ENCODE measurements at regions not wholly inside any gene's neighbourhood (a gene's known extent, or its start where the extent isn't known, plus 50 kb on each side); places are given as distances from the start of the nearest gene placed in this dataset.

GRCh38 chrX:39640866-39641265 is 456.9 kb downstream of the BCOR start:
- DNase-seq (ENCODE audit: low read depth): no peak

DNA sequence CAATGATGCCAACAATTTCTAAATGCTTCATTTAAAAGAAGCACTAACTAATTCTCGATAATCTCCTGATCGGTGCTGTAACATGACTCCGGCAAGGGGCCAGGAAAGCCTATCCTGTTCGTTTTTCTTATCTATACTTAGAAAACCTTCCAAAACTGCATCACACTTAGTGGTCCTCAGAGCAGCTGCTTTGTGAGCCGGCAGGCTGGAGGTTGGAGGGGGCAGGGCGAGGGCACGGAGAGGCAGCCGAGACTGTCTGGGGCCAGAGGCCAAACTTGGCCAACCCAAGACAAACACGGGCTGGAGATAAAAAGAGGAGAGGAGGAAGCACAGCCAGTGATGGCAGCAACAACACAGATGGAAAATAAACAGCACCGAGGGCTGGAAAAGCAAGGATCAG is 455.7 kb downstream of the BCOR start:
- DNase-seq (ENCODE audit: low read depth): no peak

DNA sequence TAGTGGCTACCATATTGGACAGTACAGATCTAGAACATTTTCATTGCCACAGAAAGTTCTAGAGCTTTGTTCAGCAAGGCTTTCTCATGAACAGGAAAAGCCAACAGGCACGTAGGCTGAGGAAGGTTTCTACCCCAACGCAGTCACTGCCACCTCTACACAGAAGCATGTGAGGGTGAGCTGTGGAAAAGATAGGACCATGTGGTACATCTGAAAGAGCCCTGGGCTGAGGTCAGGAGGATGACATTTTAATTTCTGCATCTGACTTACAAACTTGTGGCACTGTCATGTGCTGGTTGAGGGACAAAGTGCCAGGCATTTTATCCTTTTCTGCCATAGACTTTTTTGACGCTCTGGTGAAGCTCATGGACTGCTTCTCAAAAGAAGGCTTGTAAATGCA is 454.2 kb downstream of the BCOR start:
- no peak for DNase-seq (ENCODE audit: low read depth)

- DNase-seq (ENCODE audit: low read depth): no peak
These were observed 452.4 kb downstream of the BCOR start for GRCh38 chrX:39645178-39645895.

GRCh38 chrX:39648548-39649254 is 449.1 kb downstream of the BCOR start:
- no peak for DNase-seq (ENCODE audit: low read depth)

GRCh38 chrX:39650768-39651347 is 446.9 kb downstream of the BCOR start:
- DNase-seq (ENCODE audit: low read depth): no peak

DNA sequence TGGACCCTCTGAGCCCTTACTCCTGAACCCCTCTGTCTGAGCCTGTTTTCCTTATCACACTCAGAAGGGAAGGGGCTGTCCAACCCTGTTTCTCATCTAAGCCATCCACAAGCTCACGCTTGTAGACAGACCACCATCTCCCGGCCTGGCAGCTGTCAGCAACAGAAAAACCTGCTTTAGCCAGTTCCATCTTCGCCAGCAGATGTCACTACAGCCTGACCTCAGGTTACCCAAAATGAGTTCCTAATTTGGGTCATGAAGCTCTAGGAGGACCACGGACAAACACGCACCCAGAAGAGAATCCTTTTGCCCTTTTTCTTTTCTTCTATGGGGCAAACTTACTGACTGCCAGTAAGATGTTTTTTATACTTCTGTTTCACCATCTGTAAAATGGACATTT is 445.4 kb downstream of the BCOR start:
- no peak for DNase-seq (ENCODE audit: low read depth)

DNA sequence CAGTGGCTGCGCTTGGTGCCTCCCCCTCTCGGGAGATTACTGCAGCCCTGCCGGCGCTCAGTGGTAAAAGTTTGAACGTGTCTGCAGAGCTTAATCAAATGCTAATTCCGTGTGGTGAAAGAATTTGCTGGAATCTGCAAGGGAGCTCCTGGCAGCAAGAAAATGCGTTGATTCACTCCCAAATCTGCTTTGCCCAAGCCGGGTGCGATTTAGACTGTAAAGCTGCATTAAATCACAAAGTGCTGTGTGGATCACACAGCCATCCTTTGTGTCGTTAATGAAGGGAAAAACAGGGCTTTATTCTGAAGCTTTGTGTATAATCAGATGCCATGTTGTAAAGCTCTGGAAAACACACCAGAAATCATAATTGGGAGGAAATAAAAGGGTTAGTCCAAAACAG is 444.1 kb downstream of the BCOR start:
- DNase-seq (ENCODE audit: low read depth): no peak

GRCh38 chrX:39654183-39654925 is 443.4 kb downstream of the BCOR start:
- DNase-seq (ENCODE audit: low read depth): no peak

- DNase-seq (ENCODE audit: low read depth): no peak
These were observed 442.8 kb downstream of the BCOR start for GRCh38 chrX:39654952-39655351.

DNA sequence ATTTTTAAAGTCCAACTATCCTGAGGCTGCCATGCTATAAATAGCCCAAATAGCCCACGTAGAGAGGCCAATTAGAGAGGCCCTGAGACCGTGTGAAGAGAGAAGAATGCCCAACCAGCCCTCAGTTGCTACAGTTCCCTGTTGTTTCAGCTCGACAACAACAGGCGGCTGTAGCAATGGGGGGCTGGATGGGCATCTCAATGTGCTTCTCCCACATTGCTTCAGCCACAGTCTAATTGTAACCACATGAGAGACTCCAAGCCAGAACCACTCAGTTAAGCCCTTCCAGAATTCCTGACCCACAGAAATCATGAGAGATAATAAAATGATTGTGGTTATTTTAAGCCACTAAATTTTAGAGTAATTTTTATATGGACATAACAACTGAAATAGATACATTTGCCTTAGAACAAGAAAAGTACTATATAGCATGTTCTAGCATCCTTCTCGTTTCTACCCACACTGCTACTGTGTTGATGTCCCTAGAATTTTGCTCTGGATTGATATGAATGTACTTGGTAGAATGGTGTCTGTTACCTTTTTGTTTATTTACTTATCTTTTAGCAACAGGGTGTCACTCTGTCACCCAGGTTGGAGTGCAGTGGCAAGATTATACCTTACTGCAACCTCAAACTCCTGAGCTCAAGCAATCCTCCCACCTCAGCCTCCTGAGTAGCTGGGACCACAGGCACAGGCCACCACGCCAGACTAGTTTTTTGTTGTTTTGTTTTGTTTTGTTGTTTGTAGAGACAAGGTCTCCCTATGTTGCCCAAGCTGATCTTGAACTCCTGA is 436.4 kb downstream of the BCOR start:
- DNase-seq (ENCODE audit: low read depth): no peak

DNA sequence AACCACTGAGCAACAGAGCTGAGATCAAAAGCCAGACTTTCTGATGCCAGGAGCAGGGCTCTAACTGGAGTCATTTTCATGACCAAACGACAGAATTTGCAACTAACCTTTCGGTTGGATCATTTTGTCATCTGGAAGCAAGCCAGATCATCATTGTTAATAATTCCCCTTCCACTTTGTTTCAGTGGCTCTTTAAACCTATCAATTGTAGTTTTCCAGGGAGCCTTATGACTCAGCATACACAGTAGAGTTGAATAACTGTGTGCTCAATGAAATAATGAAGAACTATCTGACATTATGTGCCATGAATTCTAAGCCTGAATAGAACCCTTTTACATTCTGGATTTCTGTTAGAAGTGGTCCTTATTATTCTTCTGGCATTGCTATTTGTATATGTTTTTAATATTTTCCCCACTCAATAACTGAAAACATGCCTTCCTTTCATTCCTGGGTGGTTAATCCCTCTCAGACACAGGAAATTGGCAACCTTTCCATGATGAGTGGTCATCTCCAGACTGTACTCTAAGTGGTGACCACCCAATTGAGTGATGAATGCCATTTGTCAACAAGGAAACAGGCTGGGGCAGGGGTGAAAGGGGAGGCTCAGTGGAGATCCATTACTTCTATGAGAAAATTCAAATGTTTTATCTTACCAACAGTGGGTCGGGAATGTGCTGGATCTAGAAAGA is 431.8 kb downstream of the BCOR start:
- DNase-seq (ENCODE audit: low read depth): no peak

- DNase-seq (ENCODE audit: low read depth): no peak
These were observed 430.6 kb downstream of the BCOR start for GRCh38 chrX:39667191-39667590.

DNA sequence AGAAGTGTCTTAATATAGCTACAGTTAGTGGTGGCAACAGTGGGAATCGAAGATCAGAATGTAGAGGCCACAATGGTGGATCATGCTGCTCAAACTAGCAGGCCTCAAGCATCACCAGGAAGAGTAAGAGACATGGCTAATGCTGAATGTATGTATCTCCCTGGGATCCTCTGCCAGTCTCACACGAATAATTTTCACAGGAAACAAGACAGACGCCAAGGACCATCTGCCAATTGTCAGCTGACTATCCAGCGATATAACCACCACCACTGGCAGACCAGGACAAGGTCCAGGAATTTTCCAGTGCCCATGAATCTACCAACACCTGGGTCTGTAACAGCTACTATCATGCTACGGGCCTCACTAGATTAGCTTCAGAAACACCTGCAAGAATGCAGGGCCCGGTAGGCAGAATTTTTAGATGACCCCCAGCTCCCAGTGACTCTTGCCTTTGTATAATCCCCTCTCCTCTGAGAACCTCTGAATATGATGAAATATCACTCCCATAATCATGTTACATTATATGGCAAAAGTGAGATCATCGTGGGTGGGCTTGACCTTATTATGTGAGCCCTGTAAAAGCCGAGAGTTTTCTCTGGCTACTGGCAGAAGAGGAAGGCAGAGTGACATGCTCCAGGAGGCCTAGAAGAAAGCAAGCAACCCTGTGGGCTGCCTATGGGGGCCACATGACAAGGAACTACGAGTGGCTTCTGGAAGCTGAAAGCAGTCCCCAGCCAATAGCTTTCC is 429.8 kb downstream of the BCOR start:
- DNase-seq (ENCODE audit: low read depth): no peak

DNA sequence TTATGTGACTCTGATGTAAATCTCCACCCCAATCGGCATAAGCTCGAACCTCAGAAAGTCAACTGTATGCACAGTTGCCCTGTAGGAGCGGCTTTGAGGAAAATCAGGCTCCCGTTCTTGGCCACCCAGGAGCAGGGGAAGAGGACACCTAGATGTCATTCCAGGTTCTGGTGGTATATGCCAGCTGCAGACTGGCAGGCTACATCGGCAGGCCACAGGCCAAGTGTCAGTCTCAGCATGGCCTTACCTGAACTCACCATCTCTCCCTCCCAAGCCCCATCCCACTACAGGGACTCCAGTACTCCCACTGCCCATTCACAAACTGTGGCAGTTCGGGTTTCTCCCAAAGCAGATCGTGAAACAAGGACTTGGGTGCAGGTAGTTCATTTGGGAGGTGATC is 428.1 kb downstream of the BCOR start:
- no peak for DNase-seq (ENCODE audit: low read depth)

- DNase-seq (ENCODE audit: low read depth): no peak
These were observed 427.5 kb downstream of the BCOR start for GRCh38 chrX:39670281-39670680.

DNA sequence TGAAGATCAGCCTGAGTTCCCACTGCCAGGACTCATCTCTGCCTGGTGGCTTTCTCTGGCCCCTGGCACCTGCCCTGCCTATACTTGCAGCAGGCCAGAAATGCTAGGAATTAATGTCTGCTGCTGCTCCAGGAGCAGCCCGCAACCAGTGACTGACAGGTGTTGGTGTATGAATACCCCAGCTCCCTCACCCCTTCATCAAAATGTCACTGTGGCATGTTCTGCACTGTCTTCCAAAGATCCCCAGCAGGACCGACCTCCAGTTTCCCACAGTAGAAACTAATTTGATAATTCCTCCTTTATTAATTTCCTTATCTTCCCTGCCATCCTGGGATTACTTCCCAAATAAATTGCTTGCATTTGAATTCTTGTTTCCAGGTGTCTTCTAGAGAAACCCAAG is 425.4 kb downstream of the BCOR start:
- no peak for DNase-seq (ENCODE audit: low read depth)

DNA sequence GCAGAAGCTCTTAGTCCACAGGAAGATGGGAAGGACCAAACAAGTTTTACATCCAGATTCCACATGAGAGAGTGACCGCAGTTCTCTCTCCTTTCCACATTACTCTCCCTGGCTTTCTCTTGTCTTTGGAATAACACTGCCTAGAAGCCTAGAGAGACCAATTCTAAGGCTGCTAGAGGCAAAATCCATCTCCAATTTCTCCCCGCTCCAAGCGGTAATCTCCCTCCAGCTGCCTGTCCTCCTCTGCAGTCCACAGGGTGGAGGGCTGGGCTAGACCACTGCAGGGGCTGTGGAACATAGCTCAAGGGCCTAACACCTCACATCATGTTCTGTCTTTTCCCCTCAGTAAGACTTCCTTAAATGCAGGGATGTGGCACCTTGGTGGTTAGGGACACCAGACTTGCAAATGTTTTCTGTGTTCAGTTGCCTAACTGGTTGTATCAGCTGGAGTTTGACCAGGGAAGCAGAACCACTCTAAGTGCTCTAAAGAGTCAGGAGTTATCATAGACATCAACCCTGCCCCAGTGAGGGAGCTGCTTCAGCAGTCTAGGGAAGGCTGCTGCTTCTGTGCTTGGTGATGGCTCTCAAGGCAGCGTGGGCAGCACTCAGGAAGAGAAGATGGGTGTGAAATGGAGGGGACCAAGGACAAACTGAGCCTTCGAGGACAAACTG is 423.1 kb downstream of the BCOR start:
- DNase-seq (ENCODE audit: low read depth): no peak

DNA sequence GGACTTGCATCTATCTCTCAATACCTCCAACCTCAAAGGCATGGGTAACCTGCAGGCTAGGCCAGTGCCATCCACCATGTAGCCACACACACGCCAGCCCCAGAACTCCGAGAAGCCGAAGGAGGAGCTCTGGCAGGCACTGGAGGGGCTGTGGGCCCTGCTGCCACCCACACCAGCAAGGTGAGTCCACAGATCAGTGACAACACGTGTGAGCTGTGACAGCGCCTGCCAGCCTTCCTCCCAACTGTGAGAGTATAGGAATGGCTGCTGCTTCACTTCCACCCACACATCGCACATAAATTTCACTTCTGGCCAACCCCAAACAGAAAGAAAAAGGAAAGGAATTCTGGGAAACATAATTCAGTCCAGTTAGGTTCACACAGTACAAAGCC is 422.6 kb downstream of the BCOR start:
- no peak for DNase-seq (ENCODE audit: low read depth)

DNA sequence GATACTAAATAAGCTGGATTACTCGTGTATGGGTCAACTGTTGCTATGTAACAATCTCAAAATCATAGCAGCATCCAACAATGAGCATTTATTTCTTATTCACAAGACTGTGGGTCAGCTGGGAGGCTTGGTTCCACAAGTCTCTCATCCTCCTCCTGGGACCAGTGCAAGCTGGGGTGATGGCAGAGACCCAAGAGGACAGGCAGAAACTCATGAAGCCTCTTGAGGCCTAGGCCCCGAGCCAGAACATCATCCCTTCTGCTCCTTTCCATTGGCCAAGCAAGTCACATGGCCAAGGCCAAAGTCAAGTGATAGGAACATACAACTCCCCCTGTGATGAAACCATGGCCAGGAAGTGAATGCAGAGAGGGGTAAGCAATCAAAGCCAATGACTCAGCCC is 422.1 kb downstream of the BCOR start:
- DNase-seq (ENCODE audit: low read depth): no peak

Data from HS-27A (cell line).